GM23338 (cell line): ENCODE measurements at regions not wholly inside any gene's neighbourhood (a gene's known extent, or its start where the extent isn't known, plus 50 kb on each side); places are given as distances from the start of the nearest gene placed in this dataset.

Source experiments
- ATAC-seq: fragments of 200-7000 bp; cut with Tn5 transposase; 3 replicates; pipeline ENCODE4 v1.9.1; 2020
- DNase-seq: peaks from one replicate; pipeline ENCODE4 v3.0.0-alpha.2; 2015; ENCODE audit warnings: low spot score
- H2AFZ ChIP-seq: fragments of 200-600 bp; sonication (generic); 2 replicates; pipeline ENCODE4 v1.8.0; 2016; ENCODE audit warnings: antibody characterized with exemption, mild to moderate bottlenecking, moderate library complexity
- H3F3A ChIP-seq: fragments of 200-600 bp; sonication (generic); replicated peaks from 2 replicates; pipeline ENCODE4 v1.8.0; 2017; ENCODE audit warnings: antibody characterized with exemption, mixed run types, low read depth
- H3K27ac ChIP-seq: fragments of 200-600 bp; sonication (generic); 2 replicates; pipeline ENCODE4 v1.6.1; 2016; ENCODE audit warnings: low read depth
- H3K27me3 ChIP-seq: fragments of 200-600 bp; sonication (generic); 2 replicates; pipeline ENCODE4 v1.8.0; 2016; ENCODE audit warnings: mild to moderate bottlenecking, mixed run types, moderate library complexity; ENCODE audit not compliant: insufficient read depth
- H3K36me3 ChIP-seq: fragments of 200-600 bp; sonication (generic); 2 replicates; pipeline ENCODE4 v1.8.0; 2016; ENCODE audit warnings: mild to moderate bottlenecking; ENCODE audit not compliant: insufficient read depth
- H3K4me1 ChIP-seq: fragments of 200-600 bp; sonication (generic); 2 replicates; pipeline ENCODE4 v1.8.0; 2016; ENCODE audit warnings: mild to moderate bottlenecking, moderate library complexity; ENCODE audit not compliant: insufficient read depth
- H3K4me2 ChIP-seq: fragments of 200-600 bp; sonication (generic); 2 replicates; pipeline ENCODE4 v1.7.1; 2017; ENCODE audit warnings: mixed run types
- H3K4me3 ChIP-seq: fragments of 200-600 bp; sonication (generic); 2 replicates; pipeline ENCODE4 v1.6.1; 2016; ENCODE audit warnings: mixed run types
- H3K79me2 ChIP-seq: fragments of 200-600 bp; sonication (generic); replicated peaks from 2 replicates; pipeline ENCODE4 v1.8.0; 2017; ENCODE audit warnings: mild to moderate bottlenecking; ENCODE audit not compliant: insufficient read depth
- H3K9me2 ChIP-seq: fragments of 200-600 bp; sonication (generic); 2 replicates; pipeline ENCODE4 v1.8.0; 2017; ENCODE audit not compliant: insufficient read depth
- H4K20me1 ChIP-seq: fragments of 200-600 bp; sonication (generic); replicated peaks from 2 replicates; pipeline ENCODE4 v1.8.0; 2017; ENCODE audit warnings: mild to moderate bottlenecking; ENCODE audit not compliant: insufficient read depth
- H3K27ac Mint-ChIP-seq: 2 replicates; pipeline ENCODE4 v1.8.0; 2020; ENCODE audit warnings: inconsistent platforms, mild to moderate bottlenecking, moderate library complexity, mixed read lengths
- H3K27me3 Mint-ChIP-seq: 3 replicates; pipeline ENCODE4 v1.8.0; 2022; ENCODE audit warnings: low read depth, mild to moderate bottlenecking, moderate library complexity, mixed read lengths, inconsistent platforms; ENCODE audit not compliant: insufficient read depth, poor library complexity
- H3K36me3 Mint-ChIP-seq: 3 replicates; pipeline ENCODE4 v1.8.0; 2021; ENCODE audit warnings: low read depth, mild to moderate bottlenecking, inconsistent platforms, moderate library complexity, mixed read lengths
- H3K4me1 Mint-ChIP-seq: 3 replicates; pipeline ENCODE4 v1.8.0; 2020; ENCODE audit warnings: mild to moderate bottlenecking, inconsistent platforms, mixed read lengths
- H3K4me3 Mint-ChIP-seq: 3 replicates; pipeline ENCODE4 v1.8.0; 2021; ENCODE audit warnings: moderate library complexity, mild to moderate bottlenecking, inconsistent platforms, mixed read lengths
- H3K9me3 Mint-ChIP-seq: 3 replicates; pipeline ENCODE4 v1.8.0; 2020; ENCODE audit warnings: moderate library complexity, mild to moderate bottlenecking, inconsistent platforms, mixed read lengths
- EZH2 ChIP-seq: fragments of 200-600 bp; sonication (generic); IDR thresholded peaks from one replicate; pipeline ENCODE4 v1.8.0; 2017; ENCODE audit warnings: antibody characterized with exemption, mild to moderate bottlenecking, low read depth; ENCODE audit not compliant: unreplicated experiment
- EZH2phosphoT487 ChIP-seq: fragments of 200-600 bp; sonication (generic); IDR thresholded peaks from one replicate; pipeline ENCODE4 v1.8.1; 2018; ENCODE audit warnings: antibody characterized with exemption; ENCODE audit not compliant: unreplicated experiment
- NANOG ChIP-seq: IDR thresholded peaks from 2 replicates; pipeline ENCODE4 v1.6.1; 2016; ENCODE audit warnings: antibody characterized with exemption, borderline replicate concordance
- POLR2AphosphoS5 ChIP-seq: IDR thresholded peaks from 2 replicates; pipeline ENCODE4 v1.6.1; 2016; ENCODE audit warnings: antibody characterized with exemption, low read depth
- STAT1 ChIP-seq: IDR thresholded peaks from one replicate; pipeline ENCODE4 v1.6.1; 2016; ENCODE audit warnings: antibody characterized with exemption; ENCODE audit not compliant: unreplicated experiment
- TF ChIP-seq, protein P1 (sequence below): fragments of 250-450 bp; sonication (Bioruptor Pico); IDR thresholded peaks from 2 replicates; pipeline ENCODE4 v1.5.0; 2020; ENCODE audit warnings: mild to moderate bottlenecking, moderate library complexity
- TF ChIP-seq, protein P2 (sequence below), 2 experiments: fragments of 200-600 bp in 1 of 2; sonication (generic) in 1 of 2; conservative IDR thresholded peaks; 2 replicates each; pipeline versions ENCODE4 v1.5.1 to v1.6.1; 2016 to 2017; ENCODE audit warnings: antibody characterized with exemption in 2 of 2, low read depth in 2 of 2, mild to moderate bottlenecking in 2 of 2, moderate library complexity in 1 of 2

DNA sequence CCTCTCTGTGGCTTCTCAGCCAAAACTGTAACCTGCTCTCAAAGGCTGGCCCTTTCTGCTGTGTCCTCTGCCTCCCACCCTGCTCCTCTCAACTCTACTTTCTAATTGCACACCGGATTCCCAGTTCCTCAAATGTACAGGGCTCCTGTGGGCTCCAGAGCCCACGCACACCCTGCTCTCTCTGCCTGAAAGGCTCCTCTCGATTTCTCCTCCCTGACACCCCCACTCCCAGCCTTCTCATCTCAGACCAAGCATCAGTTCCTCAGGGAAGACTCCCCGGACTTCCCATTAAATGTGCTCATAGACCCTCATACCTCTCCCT, 111.7 kb upstream of the STEAP1B start (continued):
- TF ChIP-seq, protein P1, sequence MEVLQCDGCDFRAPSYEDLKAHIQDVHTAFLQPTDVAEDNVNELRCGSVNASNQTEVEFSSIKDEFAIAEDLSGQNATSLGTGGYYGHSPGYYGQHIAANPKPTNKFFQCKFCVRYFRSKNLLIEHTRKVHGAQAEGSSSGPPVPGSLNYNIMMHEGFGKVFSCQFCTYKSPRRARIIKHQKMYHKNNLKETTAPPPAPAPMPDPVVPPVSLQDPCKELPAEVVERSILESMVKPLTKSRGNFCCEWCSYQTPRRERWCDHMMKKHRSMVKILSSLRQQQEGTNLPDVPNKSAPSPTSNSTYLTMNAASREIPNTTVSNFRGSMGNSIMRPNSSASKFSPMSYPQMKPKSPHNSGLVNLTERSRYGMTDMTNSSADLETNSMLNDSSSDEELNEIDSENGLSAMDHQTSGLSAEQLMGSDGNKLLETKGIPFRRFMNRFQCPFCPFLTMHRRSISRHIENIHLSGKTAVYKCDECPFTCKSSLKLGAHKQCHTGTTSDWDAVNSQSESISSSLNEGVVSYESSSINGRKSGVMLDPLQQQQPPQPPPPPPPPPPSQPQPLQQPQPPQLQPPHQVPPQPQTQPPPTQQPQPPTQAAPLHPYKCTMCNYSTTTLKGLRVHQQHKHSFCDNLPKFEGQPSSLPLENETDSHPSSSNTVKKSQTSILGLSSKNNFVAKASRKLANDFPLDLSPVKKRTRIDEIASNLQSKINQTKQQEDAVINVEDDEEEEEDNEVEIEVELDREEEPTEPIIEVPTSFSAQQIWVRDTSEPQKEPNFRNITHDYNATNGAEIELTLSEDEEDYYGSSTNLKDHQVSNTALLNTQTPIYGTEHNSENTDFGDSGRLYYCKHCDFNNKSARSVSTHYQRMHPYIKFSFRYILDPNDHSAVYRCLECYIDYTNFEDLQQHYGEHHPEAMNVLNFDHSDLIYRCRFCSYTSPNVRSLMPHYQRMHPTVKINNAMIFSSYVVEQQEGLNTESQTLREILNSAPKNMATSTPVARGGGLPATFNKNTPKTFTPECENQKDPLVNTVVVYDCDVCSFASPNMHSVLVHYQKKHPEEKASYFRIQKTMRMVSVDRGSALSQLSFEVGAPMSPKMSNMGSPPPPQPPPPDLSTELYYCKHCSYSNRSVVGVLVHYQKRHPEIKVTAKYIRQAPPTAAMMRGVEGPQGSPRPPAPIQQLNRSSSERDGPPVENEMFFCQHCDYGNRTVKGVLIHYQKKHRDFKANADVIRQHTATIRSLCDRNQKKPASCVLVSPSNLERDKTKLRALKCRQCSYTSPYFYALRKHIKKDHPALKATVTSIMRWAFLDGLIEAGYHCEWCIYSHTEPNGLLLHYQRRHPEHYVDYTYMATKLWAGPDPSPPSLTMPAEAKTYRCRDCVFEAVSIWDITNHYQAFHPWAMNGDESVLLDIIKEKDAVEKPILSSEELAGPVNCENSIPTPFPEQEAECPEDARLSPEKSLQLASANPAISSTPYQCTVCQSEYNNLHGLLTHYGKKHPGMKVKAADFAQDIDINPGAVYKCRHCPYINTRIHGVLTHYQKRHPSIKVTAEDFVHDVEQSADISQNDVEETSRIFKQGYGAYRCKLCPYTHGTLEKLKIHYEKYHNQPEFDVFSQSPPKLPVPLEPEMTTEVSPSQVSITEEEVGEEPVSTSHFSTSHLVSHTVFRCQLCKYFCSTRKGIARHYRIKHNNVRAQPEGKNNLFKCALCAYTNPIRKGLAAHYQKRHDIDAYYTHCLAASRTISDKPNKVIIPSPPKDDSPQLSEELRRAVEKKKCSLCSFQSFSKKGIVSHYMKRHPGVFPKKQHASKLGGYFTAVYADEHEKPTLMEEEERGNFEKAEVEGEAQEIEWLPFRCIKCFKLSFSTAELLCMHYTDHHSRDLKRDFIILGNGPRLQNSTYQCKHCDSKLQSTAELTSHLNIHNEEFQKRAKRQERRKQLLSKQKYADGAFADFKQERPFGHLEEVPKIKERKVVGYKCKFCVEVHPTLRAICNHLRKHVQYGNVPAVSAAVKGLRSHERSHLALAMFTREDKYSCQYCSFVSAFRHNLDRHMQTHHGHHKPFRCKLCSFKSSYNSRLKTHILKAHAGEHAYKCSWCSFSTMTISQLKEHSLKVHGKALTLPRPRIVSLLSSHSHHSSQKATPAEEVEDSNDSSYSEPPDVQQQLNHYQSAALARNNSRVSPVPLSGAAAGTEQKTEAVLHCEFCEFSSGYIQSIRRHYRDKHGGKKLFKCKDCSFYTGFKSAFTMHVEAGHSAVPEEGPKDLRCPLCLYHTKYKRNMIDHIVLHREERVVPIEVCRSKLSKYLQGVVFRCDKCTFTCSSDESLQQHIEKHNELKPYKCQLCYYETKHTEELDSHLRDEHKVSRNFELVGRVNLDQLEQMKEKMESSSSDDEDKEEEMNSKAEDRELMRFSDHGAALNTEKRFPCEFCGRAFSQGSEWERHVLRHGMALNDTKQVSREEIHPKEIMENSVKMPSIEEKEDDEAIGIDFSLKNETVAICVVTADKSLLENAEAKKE (CRISPR knock-in tag) = no peak
- TF ChIP-seq, protein P2, sequence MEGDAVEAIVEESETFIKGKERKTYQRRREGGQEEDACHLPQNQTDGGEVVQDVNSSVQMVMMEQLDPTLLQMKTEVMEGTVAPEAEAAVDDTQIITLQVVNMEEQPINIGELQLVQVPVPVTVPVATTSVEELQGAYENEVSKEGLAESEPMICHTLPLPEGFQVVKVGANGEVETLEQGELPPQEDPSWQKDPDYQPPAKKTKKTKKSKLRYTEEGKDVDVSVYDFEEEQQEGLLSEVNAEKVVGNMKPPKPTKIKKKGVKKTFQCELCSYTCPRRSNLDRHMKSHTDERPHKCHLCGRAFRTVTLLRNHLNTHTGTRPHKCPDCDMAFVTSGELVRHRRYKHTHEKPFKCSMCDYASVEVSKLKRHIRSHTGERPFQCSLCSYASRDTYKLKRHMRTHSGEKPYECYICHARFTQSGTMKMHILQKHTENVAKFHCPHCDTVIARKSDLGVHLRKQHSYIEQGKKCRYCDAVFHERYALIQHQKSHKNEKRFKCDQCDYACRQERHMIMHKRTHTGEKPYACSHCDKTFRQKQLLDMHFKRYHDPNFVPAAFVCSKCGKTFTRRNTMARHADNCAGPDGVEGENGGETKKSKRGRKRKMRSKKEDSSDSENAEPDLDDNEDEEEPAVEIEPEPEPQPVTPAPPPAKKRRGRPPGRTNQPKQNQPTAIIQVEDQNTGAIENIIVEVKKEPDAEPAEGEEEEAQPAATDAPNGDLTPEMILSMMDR (conservative IDR thresholded peaks at IDR 0.05; ENCODE audit: low read depth in 2 of 2) = no peak
- TF ChIP-seq EZH2phosphoT487 = no peak

- Histone ChIP-seq H3K36me3 (no peaks in the 10 kb centered on the region), H3K9me2 (peaks cover 7% of the 10 kb centered on the region), H3K4me2 (no peak overlapping the region), H2AFZ (no peak overlapping the region), H3F3A (no peaks in the 10 kb centered on the region), H3K79me2 (no peaks in the 10 kb centered on the region), H3K27me3 (no peaks in the 10 kb centered on the region), H3K4me1 (peaks cover 15% of the 10 kb centered on the region), H3K27ac (no peak overlapping the region), H3K4me3 (no peak overlapping the region), H4K20me1 (no peaks in the 10 kb centered on the region)
- Mint-ChIP-seq H3K36me3 (no peaks in the 10 kb centered on the region), H3K9me3 (no peaks in the 10 kb centered on the region; the same call in 2 of the 3 replicates), H3K27ac (no peak overlapping the region), H3K4me3 (no peak overlapping the region), H3K27me3 (peaks cover 4% of the 10 kb centered on the region), H3K4me1 (peaks cover 7% of the 10 kb centered on the region; the same call in 2 of the 3 replicates)
- no peak for ATAC-seq
- DNase-seq = no peak
- TF ChIP-seq, protein P1 (CRISPR knock-in tag) = no peak
- TF ChIP-seq NANOG (no peak), STAT1 (no peak), POLR2AphosphoS5 (no peak), EZH2 (no peak)
Observed at GRCh38 chr7:22610951-22611757, 111.2 kb upstream of the STEAP1B start.
